ENCODE measurements at regions not wholly inside any gene's neighbourhood (a gene's known extent, or its start where the extent isn't known, plus 50 kb on each side); places are given as distances from the start of the nearest gene placed in this dataset.

GRCh38 chr10:43962346-43963191 is 313.9 kb upstream of the ZNF32 start:
- H3K9me3 ChIP-seq (ENCODE audit: control insufficient read depth, insufficient read depth, low read length), result no peaks in the 10 kb centered on the region
- H3K9ac ChIP-seq (ENCODE audit: low read depth, low read length), result no peak overlapping the region
- no peaks in the 10 kb centered on the region for H3K36me3 ChIP-seq (ENCODE audit: insufficient read depth, low read length)
- no peaks in the 10 kb centered on the region for H3K4me1 ChIP-seq (ENCODE audit: insufficient read depth, low read length)

- H3K9ac ChIP-seq (ENCODE audit: low read depth, low read length), result no peak overlapping the region
- no peaks in the 10 kb centered on the region for H3K9me3 ChIP-seq (ENCODE audit: control insufficient read depth, insufficient read depth, low read length)
- H3K36me3 ChIP-seq (ENCODE audit: insufficient read depth, low read length), result no peaks in the 10 kb centered on the region
- no peaks in the 10 kb centered on the region for H3K4me1 ChIP-seq (ENCODE audit: insufficient read depth, low read length)
Measured at GRCh38 chr10:43961523-43962345, 313.1 kb upstream of the ZNF32 start.

GRCh38 chr10:43960981-43961380 is 312.3 kb upstream of the ZNF32 start:
- H3K36me3 ChIP-seq (ENCODE audit: insufficient read depth, low read length), result no peaks in the 10 kb centered on the region
- H3K4me1 ChIP-seq (ENCODE audit: insufficient read depth, low read length), result no peaks in the 10 kb centered on the region
- H3K9ac ChIP-seq (ENCODE audit: low read depth, low read length), result no peak overlapping the region
- no peaks in the 10 kb centered on the region for H3K9me3 ChIP-seq (ENCODE audit: control insufficient read depth, insufficient read depth, low read length)

- Histone ChIP-seq H3K36me3 (ENCODE audit: insufficient read depth, low read length) (no peaks in the 10 kb centered on the region), H3K9ac (ENCODE audit: low read depth, low read length) (no peak overlapping the region), H3K9me3 (ENCODE audit: control insufficient read depth, insufficient read depth, low read length) (no peaks in the 10 kb centered on the region), H3K4me1 (ENCODE audit: insufficient read depth, low read length) (no peaks in the 10 kb centered on the region)
Measured at GRCh38 chr10:43960477-43960876, 311.8 kb upstream of the ZNF32 start.

- no peaks in the 10 kb centered on the region for H3K4me1 ChIP-seq (ENCODE audit: insufficient read depth, low read length)
- no peak overlapping the region for H3K9ac ChIP-seq (ENCODE audit: low read depth, low read length)
- no peaks in the 10 kb centered on the region for H3K9me3 ChIP-seq (ENCODE audit: control insufficient read depth, insufficient read depth, low read length)
- no peaks in the 10 kb centered on the region for H3K36me3 ChIP-seq (ENCODE audit: insufficient read depth, low read length)
Measured at GRCh38 chr10:43960135-43960415, 311.4 kb upstream of the ZNF32 start.

- H3K9ac ChIP-seq (ENCODE audit: low read depth, low read length), result no peak overlapping the region
- H3K9me3 ChIP-seq (ENCODE audit: control insufficient read depth, insufficient read depth, low read length), result no peaks in the 10 kb centered on the region
- no peaks in the 10 kb centered on the region for H3K4me1 ChIP-seq (ENCODE audit: insufficient read depth, low read length)
- H3K36me3 ChIP-seq (ENCODE audit: insufficient read depth, low read length), result no peaks in the 10 kb centered on the region
Measured at GRCh38 chr10:43959364-43960134, 310.9 kb upstream of the ZNF32 start.

DNA sequence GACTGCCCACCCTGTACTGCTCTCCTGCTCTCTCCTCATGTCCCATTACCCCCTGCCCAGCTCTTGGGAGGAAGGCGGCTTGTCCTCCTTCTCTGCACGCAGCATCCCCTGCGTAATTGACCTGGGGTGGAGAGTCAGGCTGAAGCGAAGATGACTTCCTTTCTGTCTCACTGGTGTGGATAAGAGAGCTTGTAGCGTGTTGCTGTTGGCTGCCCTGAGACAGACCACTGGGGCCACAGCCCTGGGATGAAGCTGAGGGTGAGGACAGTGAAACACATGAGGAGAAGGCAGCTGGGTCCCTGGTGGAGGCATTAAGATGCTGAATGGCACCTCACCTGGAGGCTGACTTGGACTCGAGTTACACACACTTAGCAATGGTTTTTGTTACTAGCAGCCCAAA is 310.3 kb upstream of the ZNF32 start:
- no peaks in the 10 kb centered on the region for H3K9me3 ChIP-seq (ENCODE audit: control insufficient read depth, insufficient read depth, low read length)
- H3K36me3 ChIP-seq (ENCODE audit: insufficient read depth, low read length), result no peaks in the 10 kb centered on the region
- H3K9ac ChIP-seq (ENCODE audit: low read depth, low read length), result no peak overlapping the region
- no peaks in the 10 kb centered on the region for H3K4me1 ChIP-seq (ENCODE audit: insufficient read depth, low read length)

DNA sequence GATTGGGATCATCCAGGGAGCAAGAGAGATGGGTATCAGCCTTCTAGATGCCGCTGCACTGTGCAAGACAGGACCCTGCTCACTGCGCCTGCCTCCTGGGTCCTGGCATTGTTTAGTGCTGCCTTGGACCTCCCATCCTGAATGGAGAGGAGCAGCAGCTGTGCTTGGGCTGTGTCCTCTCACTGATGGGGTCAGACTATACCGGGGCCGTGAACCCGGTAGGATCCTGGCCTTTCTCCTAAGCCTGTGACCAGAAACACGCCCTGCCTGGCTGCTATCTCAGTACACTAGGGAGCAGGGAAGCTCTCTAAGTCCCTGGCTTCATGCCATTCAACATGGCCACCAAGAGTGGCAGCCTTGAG is 309.4 kb upstream of the ZNF32 start:
- no peaks in the 10 kb centered on the region for H3K4me1 ChIP-seq (ENCODE audit: insufficient read depth, low read length)
- no peaks in the 10 kb centered on the region for H3K9me3 ChIP-seq (ENCODE audit: control insufficient read depth, insufficient read depth, low read length)
- no peak overlapping the region for H3K9ac ChIP-seq (ENCODE audit: low read depth, low read length)
- no peaks in the 10 kb centered on the region for H3K36me3 ChIP-seq (ENCODE audit: insufficient read depth, low read length)

DNA sequence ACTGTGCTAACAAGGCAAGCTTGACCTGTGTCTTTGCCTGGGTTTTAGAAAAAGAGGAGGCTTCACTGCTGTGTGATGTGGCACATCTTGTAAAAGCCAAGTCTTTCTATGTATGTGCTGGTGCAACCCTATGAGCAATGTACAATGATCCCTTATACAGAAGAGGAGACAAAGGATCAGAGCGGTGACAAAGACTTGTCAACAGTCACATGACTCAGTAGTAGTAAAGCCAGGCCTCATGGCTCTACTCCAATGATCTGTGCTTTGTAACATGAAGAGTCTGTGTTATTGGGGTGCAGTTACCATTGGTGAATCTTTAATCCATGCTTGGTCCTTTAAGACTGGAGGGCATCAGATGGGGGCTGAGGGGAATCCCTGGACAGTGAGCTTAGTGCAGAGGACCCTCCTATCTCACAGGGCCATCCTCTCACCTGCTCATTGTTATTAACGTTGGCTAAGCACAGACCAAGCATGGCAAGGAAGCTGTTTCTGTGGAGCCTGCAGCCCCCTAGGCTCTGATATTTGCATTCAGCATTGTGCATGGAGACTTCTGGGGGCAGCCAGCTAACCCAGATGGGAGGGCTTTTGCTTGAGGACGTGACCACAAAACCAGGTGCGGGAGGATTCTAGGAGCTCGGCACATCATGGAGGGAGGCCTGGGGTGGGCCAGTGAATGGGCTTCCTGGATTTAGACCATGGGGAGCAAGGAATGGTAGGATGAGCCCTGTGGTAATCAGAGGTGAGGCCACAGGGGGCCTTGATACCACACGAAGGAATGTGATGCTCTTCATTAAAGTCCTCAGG is 308.8 kb upstream of the ZNF32 start:
- H3K36me3 ChIP-seq (ENCODE audit: insufficient read depth, low read length), result no peaks in the 10 kb centered on the region
- peaks cover 2% of the 10 kb centered on the region; the same call in 1 of the 2 replicates for H3K9me3 ChIP-seq (ENCODE audit: control insufficient read depth, insufficient read depth, low read length)
- H3K9ac ChIP-seq (ENCODE audit: low read depth, low read length), result no peak overlapping the region
- H3K4me1 ChIP-seq (ENCODE audit: insufficient read depth, low read length), result no peaks in the 10 kb centered on the region

- peaks cover 2% of the 10 kb centered on the region; the same call in 1 of the 2 replicates for H3K9me3 ChIP-seq (ENCODE audit: control insufficient read depth, insufficient read depth, low read length)
- H3K4me1 ChIP-seq (ENCODE audit: insufficient read depth, low read length), result no peaks in the 10 kb centered on the region
- H3K36me3 ChIP-seq (ENCODE audit: insufficient read depth, low read length), result no peaks in the 10 kb centered on the region
- no peak overlapping the region for H3K9ac ChIP-seq (ENCODE audit: low read depth, low read length)
Measured at GRCh38 chr10:43955978-43956377, 307.3 kb upstream of the ZNF32 start.

DNA sequence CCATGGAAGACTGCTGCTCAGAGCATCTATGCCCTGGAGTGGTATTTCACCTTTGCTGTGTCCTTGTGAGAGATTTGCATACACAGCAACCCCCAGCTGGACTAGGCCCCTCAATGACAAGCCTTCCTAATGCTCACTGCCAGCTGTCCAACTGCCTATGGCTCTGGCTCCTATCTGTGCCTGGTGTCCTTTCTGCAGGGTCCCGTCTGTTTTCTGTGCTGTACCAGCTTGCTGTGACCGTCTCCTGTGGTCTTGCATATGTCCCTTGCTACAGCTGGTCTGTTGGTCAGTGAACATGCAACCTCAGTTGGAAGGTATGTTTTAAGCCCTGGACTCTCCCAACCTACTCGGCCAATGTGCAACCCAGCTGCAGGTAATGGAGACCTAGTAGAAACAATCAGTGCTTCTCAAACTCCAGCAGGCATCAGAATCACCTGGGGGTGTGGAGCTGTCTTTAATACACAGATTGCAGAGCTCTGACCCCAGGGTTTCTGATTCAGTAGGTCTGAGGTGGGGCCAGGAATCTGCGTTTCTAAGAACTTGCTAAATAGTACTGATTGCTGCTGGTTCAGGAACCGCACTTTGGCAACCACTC is 306.4 kb upstream of the ZNF32 start:
- no peaks in the 10 kb centered on the region for H3K36me3 ChIP-seq (ENCODE audit: insufficient read depth, low read length)
- H3K9me3 ChIP-seq (ENCODE audit: control insufficient read depth, insufficient read depth, low read length), result peaks cover 2% of the 10 kb centered on the region; the same call in 1 of the 2 replicates
- no peak overlapping the region for H3K9ac ChIP-seq (ENCODE audit: low read depth, low read length)
- no peaks in the 10 kb centered on the region for H3K4me1 ChIP-seq (ENCODE audit: insufficient read depth, low read length)

GRCh38 chr10:43953672-43954071 is 305.0 kb upstream of the ZNF32 start:
- no peaks in the 10 kb centered on the region for H3K36me3 ChIP-seq (ENCODE audit: insufficient read depth, low read length)
- H3K9ac ChIP-seq (ENCODE audit: low read depth, low read length), result no peak overlapping the region
- no peaks in the 10 kb centered on the region for H3K4me1 ChIP-seq (ENCODE audit: insufficient read depth, low read length)
- H3K9me3 ChIP-seq (ENCODE audit: control insufficient read depth, insufficient read depth, low read length), result peaks cover 2% of the 10 kb centered on the region; the same call in 1 of the 2 replicates

DNA sequence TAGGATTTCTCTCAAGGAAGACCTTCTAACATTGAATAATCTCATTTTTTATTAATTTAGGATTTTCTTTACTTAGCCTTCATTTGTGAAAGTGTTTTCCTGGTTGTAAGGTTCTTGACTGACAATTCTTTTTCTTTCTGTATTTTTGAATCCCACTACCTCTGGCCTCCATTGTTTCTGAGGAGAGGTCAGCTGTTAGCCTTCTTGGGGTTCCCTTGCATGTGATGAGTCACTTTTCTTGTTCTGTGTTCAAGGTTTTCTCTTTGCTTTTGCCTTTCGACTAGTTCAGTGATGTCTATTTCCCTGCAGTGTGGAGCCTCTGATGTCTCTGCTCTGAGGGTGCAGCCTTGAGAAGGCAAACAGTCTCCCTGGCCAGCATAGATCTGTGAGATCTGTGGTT is 304.1 kb upstream of the ZNF32 start:
- H3K9ac ChIP-seq (ENCODE audit: low read depth, low read length), result no peak overlapping the region
- no peaks in the 10 kb centered on the region for H3K4me1 ChIP-seq (ENCODE audit: insufficient read depth, low read length)
- no peaks in the 10 kb centered on the region for H3K36me3 ChIP-seq (ENCODE audit: insufficient read depth, low read length)
- peaks cover 2% of the 10 kb centered on the region; the same call in 1 of the 2 replicates for H3K9me3 ChIP-seq (ENCODE audit: control insufficient read depth, insufficient read depth, low read length)

Measured in ES-I3 (cell line).